Adrenal gland (tissue), 9 donors: ENCODE measurements at regions not wholly inside any gene's neighbourhood (a gene's known extent, or its start where the extent isn't known, plus 50 kb on each side); places are given as distances from the start of the nearest gene placed in this dataset.

ENCODE experiments used
- DNase-seq, 7 donors: peaks; one replicate each; pipeline ENCODE4 v3.0.0-alpha.2; 2019 to 2020
- H3K27ac ChIP-seq, 5 donors: fragments of 200-600 bp; sonication (generic) in 4 of 5; 1 replicate in 3 of 5; 2 replicates in 2 of 5; pipeline versions ENCODE4 v1.5.1 to v1.8.0; 2016 to 2020; ENCODE audit warnings: mild to moderate bottlenecking in 1 of 5
- H3K27me3 ChIP-seq: fragments of 200-600 bp; 2 replicates; pipeline ENCODE4 v1.8.0; 2021
- H3K36me3 ChIP-seq, 2 donors: fragments of 200-600 bp; replicated peaks in 1 of 2; 1 replicate in 1 of 2; 2 replicates in 1 of 2; pipeline versions ENCODE4 v1.5.1 to v1.8.0; 2018 to 2022
- H3K4me1 ChIP-seq, 2 donors: fragments of 200-600 bp; replicated peaks in 1 of 2; 1 replicate in 1 of 2; 2 replicates in 1 of 2; pipeline versions ENCODE4 v1.5.1 to v1.8.0; 2018 to 2021
- H3K4me3 ChIP-seq, 4 donors: fragments of 200-600 bp; sonication (generic) in 3 of 4; one replicate each; pipeline ENCODE4 v1.5.1; 2016 to 2018
- H3K9me3 ChIP-seq, 3 donors: fragments of 200-600 bp; sonication (generic) in 1 of 3; replicated peaks in 1 of 3; 1 replicate in 2 of 3; 2 replicates in 1 of 3; pipeline versions ENCODE4 v1.5.1 to v1.8.0; 2016 to 2021
- CTCF ChIP-seq, 6 experiments: fragments of 450-650 bp in 4 of 6; fragments of 200-600 bp in 2 of 6; sonication (generic) in 1 of 6; IDR thresholded peaks; 1 replicate in 5 of 6; 2 replicates in 1 of 6; pipeline versions ENCODE4 v1.5.1 to v1.8.0; 2016 to 2021; ENCODE audit warnings: antibody characterized with exemption in 6 of 6, mild to moderate bottlenecking in 2 of 6, moderate library complexity in 1 of 6
- POLR2A ChIP-seq, 2 donors: fragments of 450-650 bp; IDR thresholded peaks; one replicate each; pipeline ENCODE4 v1.6.1; 2017; ENCODE audit warnings: antibody characterized with exemption in 2 of 2, mild to moderate bottlenecking in 2 of 2, moderate library complexity in 1 of 2
- WGBS, 4 donors: extraction: QIAGEN DNeasy Blood & Tissue Kit in 2 of 4; methylation state at CpG; one replicate each; pipeline versions ENCODE4 v1.1.5 to v1.1.7; 2013 to 2017; 5-methylcytosine and 5-hydroxymethylcytosine counted together
- intact Hi-C, 2 donors: fragments of 100-400 bp; cut with DNase I; formaldehyde crosslinking; loops; one replicate each; pipeline versions ENCODE4 v1.14.1 to v1.15.0; 2022 to 2023
- donor health status: healthy with polysubstance abuse.
- donor health status: Bipolar disorder and iron deficiency.
- donor health status: DM: yes; HTN: yes; CAD: no.
- donor health status: DM: no; HTN: no; CAD: no.
- donor health status: DM: no; HTN: no; CAD: no.

GRCh38 chr20:39176457-39176856 is 214.3 kb downstream of the DHX35 start:
- H3K4me1 ChIP-seq = no peaks in the 10 kb centered on the region
- H3K27me3 ChIP-seq = no peaks in the 10 kb centered on the region
- WGBS, 4 donors = 65 to 81% (median 66%) methylated on average over 2 of the region's 2 CpGs; no CpG with 5 or more reads in 1 of the 4 donors
- H3K36me3 ChIP-seq = no peaks in the 10 kb centered on the region
- no peak overlapping the region for H3K27ac ChIP-seq
- no peaks in the 10 kb centered on the region for H3K9me3 ChIP-seq
- DNase-seq = no peak
- TF ChIP-seq CTCF (IDR thresholded peaks at IDR 0.05) = no peak
- no peak for TF ChIP-seq POLR2A (IDR thresholded peaks at IDR 0.05)
- intact Hi-C loops = no loop called here
- H3K4me3 ChIP-seq = no peak overlapping the region

GRCh38 chr20:39170896-39171463 is 208.8 kb downstream of the DHX35 start:
- WGBS, 4 donors = 74 to 94% (median 88%) methylated on average over 2 of the region's 2 CpGs
- no peak for DNase-seq
- H3K4me1 ChIP-seq = no peaks in the 10 kb centered on the region
- intact Hi-C loops = no loop called here
- H3K36me3 ChIP-seq = no peaks in the 10 kb centered on the region
- no peak overlapping the region for H3K27ac ChIP-seq
- H3K9me3 ChIP-seq = no peaks in the 10 kb centered on the region
- H3K4me3 ChIP-seq = no peak overlapping the region
- TF ChIP-seq POLR2A (IDR thresholded peaks at IDR 0.05) (no peak), CTCF (IDR thresholded peaks at IDR 0.05) (no peak)
- H3K27me3 ChIP-seq = no peaks in the 10 kb centered on the region

DNA sequence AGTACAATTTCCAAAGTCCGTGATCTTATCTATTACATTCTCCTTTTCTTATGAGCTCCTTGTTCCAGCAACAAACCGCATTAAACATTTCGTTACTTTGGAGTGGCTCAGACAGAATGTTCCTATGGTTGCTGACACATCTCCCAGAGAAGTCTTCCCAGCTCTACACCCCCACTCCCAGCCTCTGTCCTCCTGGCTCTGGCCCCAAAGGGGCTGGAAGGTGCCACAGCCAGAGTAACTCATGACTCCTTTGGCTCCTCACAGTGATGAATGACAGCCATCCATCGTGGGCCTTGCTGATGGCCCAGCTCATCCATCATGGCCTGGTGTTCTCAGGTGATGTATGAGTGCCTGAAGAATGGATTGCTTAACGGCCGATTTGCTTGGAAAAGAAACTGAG is 203.0 kb downstream of the DHX35 start:
- intact Hi-C loops = no loop called here
- no peak overlapping the region for H3K27ac ChIP-seq

GRCh38 chr20:39164642-39165041 is 202.5 kb downstream of the DHX35 start:
- Histone ChIP-seq H3K36me3 (no peaks in the 10 kb centered on the region), H3K27me3 (no peaks in the 10 kb centered on the region), H3K4me1 (no peaks in the 10 kb centered on the region), H3K4me3 (no peak overlapping the region), H3K27ac (no peak overlapping the region), H3K9me3 (no peaks in the 10 kb centered on the region)
- no peak for DNase-seq
- intact Hi-C loops = no loop called here
- 67 to 92% (median 77%) methylated on average over 2 of the region's 2 CpGs for WGBS, 4 donors
- TF ChIP-seq POLR2A (IDR thresholded peaks at IDR 0.05) = no peak
- no peak for TF ChIP-seq CTCF (IDR thresholded peaks at IDR 0.05)

More for the DNA sequence above, 203.0 kb downstream of the DHX35 start:
- H3K4me3 ChIP-seq = no peak overlapping the region
- no peaks in the 10 kb centered on the region for H3K36me3 ChIP-seq
- no peaks in the 10 kb centered on the region for H3K4me1 ChIP-seq
- no peak for DNase-seq
- no peak for TF ChIP-seq CTCF (IDR thresholded peaks at IDR 0.05)
- WGBS, 4 donors = 69 to 85% (median 80%) methylated on average over 6 of the region's 6 CpGs
- no peaks in the 10 kb centered on the region for H3K9me3 ChIP-seq
- no peaks in the 10 kb centered on the region for H3K27me3 ChIP-seq
